ENCODE measurements at regions not wholly inside any gene's neighbourhood (a gene's known extent, or its start where the extent isn't known, plus 50 kb on each side); places are given as distances from the start of the nearest gene placed in this dataset.

DNA sequence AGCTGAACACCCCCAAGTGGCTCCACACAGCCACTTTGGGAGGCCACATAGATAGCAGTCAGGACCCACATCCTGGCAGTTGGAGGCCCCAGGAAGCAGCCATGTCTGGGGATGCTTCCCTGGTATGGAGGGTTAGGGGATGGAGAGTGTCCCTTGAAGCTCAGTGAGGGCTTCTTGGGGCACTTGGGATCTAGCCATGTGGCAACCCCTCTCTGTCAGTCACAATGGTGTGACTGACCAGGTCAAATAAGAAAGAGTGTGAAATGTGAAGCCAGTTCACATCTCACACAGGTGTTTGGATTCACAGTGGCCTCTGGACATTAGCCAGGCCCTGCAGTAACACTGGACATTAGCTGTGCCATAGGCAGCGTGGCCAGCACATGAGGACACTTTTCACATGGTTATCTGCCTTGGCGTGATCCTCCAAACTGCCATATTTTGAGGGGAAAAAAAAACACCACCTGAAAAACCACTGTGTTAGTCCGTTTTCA is 53.9 kb upstream of the IL17B start:
- H3K27me3 ChIP-seq (replicated peaks; ENCODE audit: control insufficient read depth, insufficient read depth, low read length) = no peaks in the 10 kb centered on the region
- no peak for DNase-seq (ENCODE audit: extremely low read depth, insufficient read length)
- TF ChIP-seq, protein P1, sequence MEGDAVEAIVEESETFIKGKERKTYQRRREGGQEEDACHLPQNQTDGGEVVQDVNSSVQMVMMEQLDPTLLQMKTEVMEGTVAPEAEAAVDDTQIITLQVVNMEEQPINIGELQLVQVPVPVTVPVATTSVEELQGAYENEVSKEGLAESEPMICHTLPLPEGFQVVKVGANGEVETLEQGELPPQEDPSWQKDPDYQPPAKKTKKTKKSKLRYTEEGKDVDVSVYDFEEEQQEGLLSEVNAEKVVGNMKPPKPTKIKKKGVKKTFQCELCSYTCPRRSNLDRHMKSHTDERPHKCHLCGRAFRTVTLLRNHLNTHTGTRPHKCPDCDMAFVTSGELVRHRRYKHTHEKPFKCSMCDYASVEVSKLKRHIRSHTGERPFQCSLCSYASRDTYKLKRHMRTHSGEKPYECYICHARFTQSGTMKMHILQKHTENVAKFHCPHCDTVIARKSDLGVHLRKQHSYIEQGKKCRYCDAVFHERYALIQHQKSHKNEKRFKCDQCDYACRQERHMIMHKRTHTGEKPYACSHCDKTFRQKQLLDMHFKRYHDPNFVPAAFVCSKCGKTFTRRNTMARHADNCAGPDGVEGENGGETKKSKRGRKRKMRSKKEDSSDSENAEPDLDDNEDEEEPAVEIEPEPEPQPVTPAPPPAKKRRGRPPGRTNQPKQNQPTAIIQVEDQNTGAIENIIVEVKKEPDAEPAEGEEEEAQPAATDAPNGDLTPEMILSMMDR (IDR thresholded peaks at IDR 0.05; ENCODE audit: insufficient read depth, low read length, poor library complexity, severe bottlenecking) = no peak
- no peak overlapping the region for H3K4me3 ChIP-seq (replicated peaks; ENCODE audit: low read depth, low read length)
- H3K36me3 ChIP-seq (ENCODE audit: control insufficient read depth, insufficient read depth, low read length) = no peaks in the 10 kb centered on the region

DNA sequence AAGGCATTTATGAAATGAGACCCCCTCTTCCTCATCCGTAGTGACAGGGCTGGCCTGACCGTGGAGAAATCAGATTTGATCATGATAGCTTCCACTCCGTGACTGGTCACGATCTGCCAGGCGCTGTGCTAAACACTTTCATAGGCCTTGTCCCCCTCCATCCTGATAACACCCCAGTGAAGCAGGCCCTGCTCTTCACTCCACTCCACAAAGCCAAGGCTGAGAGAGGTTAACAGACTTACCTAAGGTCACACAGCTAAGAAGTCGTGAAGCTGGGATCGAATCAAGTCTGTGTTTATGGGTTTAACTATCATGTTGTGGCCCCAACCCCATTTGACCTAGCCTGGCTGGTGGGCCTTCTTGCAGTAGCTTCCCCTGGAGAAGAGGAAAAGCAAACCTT is 53.3 kb upstream of the IL17B start:
- Histone ChIP-seq H3K36me3 (ENCODE audit: control insufficient read depth, insufficient read depth, low read length) (no peaks in the 10 kb centered on the region), H3K4me3 (replicated peaks; ENCODE audit: low read depth, low read length) (no peak overlapping the region), H3K27me3 (replicated peaks; ENCODE audit: control insufficient read depth, insufficient read depth, low read length) (no peaks in the 10 kb centered on the region)
- TF ChIP-seq, protein P1 (IDR thresholded peaks at IDR 0.05; ENCODE audit: insufficient read depth, low read length, poor library complexity, severe bottlenecking) = no peak
- no peak for DNase-seq (ENCODE audit: extremely low read depth, insufficient read length)

DNA sequence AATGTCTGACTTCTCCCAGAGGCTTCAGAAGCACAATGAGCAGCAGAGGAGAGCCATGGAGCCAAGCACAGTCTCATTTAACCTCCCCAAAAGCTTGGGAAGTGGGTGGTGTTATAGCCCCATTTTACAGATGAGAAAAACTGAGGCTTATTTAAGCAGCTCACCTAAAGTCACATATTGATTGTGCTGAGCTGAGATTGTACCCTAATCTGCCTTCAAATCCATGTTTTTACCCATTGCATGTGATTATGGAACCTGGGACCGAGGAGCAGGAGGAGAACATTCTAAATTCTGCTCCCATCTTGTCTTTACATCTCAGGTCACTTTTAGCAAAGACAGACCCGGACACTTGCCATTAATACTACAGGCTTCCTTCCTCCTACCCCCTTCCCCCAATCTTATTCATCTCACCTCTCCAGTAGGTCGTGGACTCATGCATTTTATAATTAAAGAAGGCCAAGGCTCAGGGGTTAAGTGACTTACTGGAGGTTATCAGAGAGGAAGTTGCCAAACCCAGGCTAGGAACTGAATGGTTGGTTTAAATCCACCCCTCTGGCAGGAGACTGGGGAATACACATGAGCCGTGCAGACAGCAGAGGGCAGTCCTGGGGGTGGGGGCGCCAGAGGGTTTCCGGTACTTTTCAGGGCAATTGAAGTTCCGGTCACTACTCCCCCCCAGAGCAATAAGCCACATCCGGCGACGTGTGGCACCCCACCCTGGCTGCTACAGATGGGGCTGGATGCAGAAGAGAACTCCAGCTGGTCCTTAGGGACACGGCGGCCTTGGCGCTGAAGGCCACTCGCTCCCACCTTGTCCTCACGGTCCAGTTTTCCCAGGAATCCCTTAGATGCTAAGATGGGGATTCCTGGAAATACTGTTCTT is 51.0 kb upstream of the IL17B start:
- DNase-seq (ENCODE audit: extremely low read depth, insufficient read length) = no peak

More for the DNA sequence above, 51.0 kb upstream of the IL17B start:
- Histone ChIP-seq H3K36me3 (ENCODE audit: control insufficient read depth, insufficient read depth, low read length) (no peaks in the 10 kb centered on the region), H3K27me3 (replicated peaks; ENCODE audit: control insufficient read depth, insufficient read depth, low read length) (no peaks in the 10 kb centered on the region), H3K4me3 (replicated peaks; ENCODE audit: low read depth, low read length) (no peak overlapping the region)
- TF ChIP-seq, protein P1 (IDR thresholded peaks at IDR 0.05; ENCODE audit: insufficient read depth, low read length, poor library complexity, severe bottlenecking) = peak; percentile 12
